ENCODE measurements at regions not wholly inside any gene's neighbourhood (a gene's known extent, or its start where the extent isn't known, plus 50 kb on each side); places are given as distances from the start of the nearest gene placed in this dataset.
A peak's percentile ranks its signal among the peaks of the same experiment; 100 is the strongest.

DNA sequence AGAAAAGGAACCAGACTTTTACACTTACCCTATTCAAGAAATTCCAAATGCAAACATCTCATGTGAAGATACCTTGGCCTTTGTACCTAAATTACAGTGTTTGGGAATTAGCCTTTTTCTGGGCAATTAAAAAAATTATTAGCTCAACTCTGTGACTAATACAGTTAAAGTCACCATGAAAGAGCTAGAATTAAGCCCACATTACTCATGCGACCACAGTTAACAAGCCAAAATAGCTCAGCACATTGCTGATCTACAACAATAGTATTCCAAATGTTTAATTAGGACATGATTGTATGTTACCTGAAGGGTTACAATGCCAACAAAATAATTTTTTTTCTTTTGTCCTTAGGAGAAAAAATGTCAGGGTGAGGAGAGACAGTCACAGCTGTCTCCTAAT is 263.6 kb upstream of the GPC6 start:
- TF ChIP-seq, protein P1, sequence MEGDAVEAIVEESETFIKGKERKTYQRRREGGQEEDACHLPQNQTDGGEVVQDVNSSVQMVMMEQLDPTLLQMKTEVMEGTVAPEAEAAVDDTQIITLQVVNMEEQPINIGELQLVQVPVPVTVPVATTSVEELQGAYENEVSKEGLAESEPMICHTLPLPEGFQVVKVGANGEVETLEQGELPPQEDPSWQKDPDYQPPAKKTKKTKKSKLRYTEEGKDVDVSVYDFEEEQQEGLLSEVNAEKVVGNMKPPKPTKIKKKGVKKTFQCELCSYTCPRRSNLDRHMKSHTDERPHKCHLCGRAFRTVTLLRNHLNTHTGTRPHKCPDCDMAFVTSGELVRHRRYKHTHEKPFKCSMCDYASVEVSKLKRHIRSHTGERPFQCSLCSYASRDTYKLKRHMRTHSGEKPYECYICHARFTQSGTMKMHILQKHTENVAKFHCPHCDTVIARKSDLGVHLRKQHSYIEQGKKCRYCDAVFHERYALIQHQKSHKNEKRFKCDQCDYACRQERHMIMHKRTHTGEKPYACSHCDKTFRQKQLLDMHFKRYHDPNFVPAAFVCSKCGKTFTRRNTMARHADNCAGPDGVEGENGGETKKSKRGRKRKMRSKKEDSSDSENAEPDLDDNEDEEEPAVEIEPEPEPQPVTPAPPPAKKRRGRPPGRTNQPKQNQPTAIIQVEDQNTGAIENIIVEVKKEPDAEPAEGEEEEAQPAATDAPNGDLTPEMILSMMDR (IDR thresholded peaks at IDR 0.05; ENCODE audit: extremely low read depth, low read depth, low read length): no peak
- H3K4me3 ChIP-seq (ENCODE audit: insufficient read depth, low read length): no peak overlapping the region
- peak; percentile 3 for DNase-seq (ENCODE audit: insufficient read length, low spot score, missing footprints)
- H3K27ac ChIP-seq (ENCODE audit: low read depth, low read length): no peak overlapping the region
- no peaks in the 10 kb centered on the region for H3K9me3 ChIP-seq (ENCODE audit: low read depth, low read length)
- H3K4me1 ChIP-seq (ENCODE audit: insufficient read depth, low read length): no peaks in the 10 kb centered on the region
- H3K79me2 ChIP-seq (ENCODE audit: insufficient read depth, low read length): no peaks in the 10 kb centered on the region
- H3K36me3 ChIP-seq (ENCODE audit: insufficient read depth, low read length): no peaks in the 10 kb centered on the region
- H3K27me3 ChIP-seq (ENCODE audit: insufficient read depth, low read length): no peaks in the 10 kb centered on the region
- H4K20me1 ChIP-seq (ENCODE audit: insufficient read depth, low read length): no peaks in the 10 kb centered on the region
- no peak overlapping the region for H3K4me2 ChIP-seq (ENCODE audit: insufficient read depth, low read length)
- H2AFZ ChIP-seq (ENCODE audit: low read length): no peak overlapping the region

GRCh38 chr13:92966341-92966740 is 260.3 kb upstream of the GPC6 start:
- Histone ChIP-seq H3K4me1 (ENCODE audit: insufficient read depth, low read length) (no peaks in the 10 kb centered on the region), H3K4me3 (ENCODE audit: insufficient read depth, low read length) (no peak overlapping the region), H3K36me3 (ENCODE audit: insufficient read depth, low read length) (no peaks in the 10 kb centered on the region), H2AFZ (ENCODE audit: low read length) (no peak overlapping the region), H3K79me2 (ENCODE audit: insufficient read depth, low read length) (no peaks in the 10 kb centered on the region), H3K27ac (ENCODE audit: low read depth, low read length) (no peak overlapping the region), H3K4me2 (ENCODE audit: insufficient read depth, low read length) (no peak overlapping the region), H3K27me3 (ENCODE audit: insufficient read depth, low read length) (no peaks in the 10 kb centered on the region), H4K20me1 (ENCODE audit: insufficient read depth, low read length) (no peaks in the 10 kb centered on the region), H3K9me3 (ENCODE audit: low read depth, low read length) (no peaks in the 10 kb centered on the region)
- DNase-seq (ENCODE audit: insufficient read length, low spot score, missing footprints): no peak
- TF ChIP-seq, protein P1 (IDR thresholded peaks at IDR 0.05; ENCODE audit: extremely low read depth, low read depth, low read length): no peak

DNA sequence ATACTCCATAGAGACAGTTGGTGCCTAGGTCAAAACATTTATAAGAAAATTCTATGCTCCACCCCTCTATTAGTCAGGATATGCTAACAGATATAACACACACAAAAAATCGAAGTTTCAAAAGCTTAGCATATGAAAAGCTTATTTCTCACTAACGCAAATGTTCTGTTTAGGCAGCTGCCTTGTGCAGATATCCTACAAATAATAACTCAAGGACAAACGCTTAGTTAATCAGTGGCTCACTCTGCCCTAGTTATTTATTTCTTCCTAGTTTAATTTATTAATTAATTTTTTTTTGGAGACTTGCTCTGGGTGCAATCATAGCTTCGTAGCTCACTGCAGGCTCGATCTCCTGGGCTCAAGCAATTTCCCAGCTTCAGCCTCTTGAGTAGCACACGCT is 259.7 kb upstream of the GPC6 start:
- Histone ChIP-seq H3K9me3 (ENCODE audit: low read depth, low read length) (no peaks in the 10 kb centered on the region), H3K4me3 (ENCODE audit: insufficient read depth, low read length) (no peak overlapping the region), H3K4me1 (ENCODE audit: insufficient read depth, low read length) (no peaks in the 10 kb centered on the region), H3K79me2 (ENCODE audit: insufficient read depth, low read length) (no peaks in the 10 kb centered on the region), H3K27me3 (ENCODE audit: insufficient read depth, low read length) (no peaks in the 10 kb centered on the region), H4K20me1 (ENCODE audit: insufficient read depth, low read length) (no peaks in the 10 kb centered on the region), H3K4me2 (ENCODE audit: insufficient read depth, low read length) (no peak overlapping the region), H2AFZ (ENCODE audit: low read length) (no peak overlapping the region), H3K36me3 (ENCODE audit: insufficient read depth, low read length) (no peaks in the 10 kb centered on the region), H3K27ac (ENCODE audit: low read depth, low read length) (no peak overlapping the region)
- DNase-seq (ENCODE audit: insufficient read length, low spot score, missing footprints): no peak
- TF ChIP-seq, protein P1 (IDR thresholded peaks at IDR 0.05; ENCODE audit: extremely low read depth, low read depth, low read length): no peak

- DNase-seq (ENCODE audit: insufficient read length, low spot score, missing footprints): no peak
- TF ChIP-seq, protein P1 (IDR thresholded peaks at IDR 0.05; ENCODE audit: extremely low read depth, low read depth, low read length): peak; percentile 46
- Histone ChIP-seq H3K4me3 (ENCODE audit: insufficient read depth, low read length) (no peak overlapping the region), H4K20me1 (ENCODE audit: insufficient read depth, low read length) (no peaks in the 10 kb centered on the region), H3K79me2 (ENCODE audit: insufficient read depth, low read length) (no peaks in the 10 kb centered on the region), H3K9me3 (ENCODE audit: low read depth, low read length) (no peaks in the 10 kb centered on the region), H3K4me2 (ENCODE audit: insufficient read depth, low read length) (no peak overlapping the region), H2AFZ (ENCODE audit: low read length) (no peak overlapping the region), H3K36me3 (ENCODE audit: insufficient read depth, low read length) (no peaks in the 10 kb centered on the region), H3K27me3 (ENCODE audit: insufficient read depth, low read length) (no peaks in the 10 kb centered on the region), H3K4me1 (ENCODE audit: insufficient read depth, low read length) (no peaks in the 10 kb centered on the region), H3K27ac (ENCODE audit: low read depth, low read length) (no peak overlapping the region)
Measured at GRCh38 chr13:92967923-92968322, 258.7 kb upstream of the GPC6 start.

Measured in osteoblast (primary cell).